ENCODE measurements at regions not wholly inside any gene's neighbourhood (a gene's known extent, or its start where the extent isn't known, plus 50 kb on each side); places are given as distances from the start of the nearest gene placed in this dataset.

DNA sequence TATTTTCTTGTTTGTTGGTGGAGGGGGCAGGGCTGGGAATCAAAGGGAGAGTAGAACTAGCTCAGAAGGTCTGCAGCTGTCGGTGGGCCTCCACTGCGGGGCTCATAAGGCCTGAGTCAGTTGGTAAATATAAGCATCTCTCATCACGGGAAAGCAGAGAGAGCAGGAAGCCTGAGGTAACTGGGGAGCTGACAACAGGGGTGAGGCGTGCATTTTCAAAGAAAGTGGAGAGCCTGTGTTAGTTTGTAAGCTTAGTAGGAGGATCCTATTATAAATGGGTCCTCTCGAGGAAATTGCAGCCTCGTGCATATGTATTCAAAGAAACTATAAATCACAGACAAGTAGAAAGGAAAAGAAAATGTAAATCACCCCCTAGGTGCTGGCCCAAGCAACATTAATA lies 221.0 kb upstream of the CDH13 start:
- Histone ChIP-seq H3K36me3 (replicated peaks; ENCODE audit: control insufficient read depth, insufficient read depth, low read length) (no peaks in the 10 kb centered on the region), H3K4me3 (ENCODE audit: insufficient read depth, low read depth, low read length) (no peak overlapping the region), H3K27me3 (ENCODE audit: control insufficient read depth, insufficient read depth, low read length) (no peaks in the 10 kb centered on the region)
- DNase-seq = no peak

DNA sequence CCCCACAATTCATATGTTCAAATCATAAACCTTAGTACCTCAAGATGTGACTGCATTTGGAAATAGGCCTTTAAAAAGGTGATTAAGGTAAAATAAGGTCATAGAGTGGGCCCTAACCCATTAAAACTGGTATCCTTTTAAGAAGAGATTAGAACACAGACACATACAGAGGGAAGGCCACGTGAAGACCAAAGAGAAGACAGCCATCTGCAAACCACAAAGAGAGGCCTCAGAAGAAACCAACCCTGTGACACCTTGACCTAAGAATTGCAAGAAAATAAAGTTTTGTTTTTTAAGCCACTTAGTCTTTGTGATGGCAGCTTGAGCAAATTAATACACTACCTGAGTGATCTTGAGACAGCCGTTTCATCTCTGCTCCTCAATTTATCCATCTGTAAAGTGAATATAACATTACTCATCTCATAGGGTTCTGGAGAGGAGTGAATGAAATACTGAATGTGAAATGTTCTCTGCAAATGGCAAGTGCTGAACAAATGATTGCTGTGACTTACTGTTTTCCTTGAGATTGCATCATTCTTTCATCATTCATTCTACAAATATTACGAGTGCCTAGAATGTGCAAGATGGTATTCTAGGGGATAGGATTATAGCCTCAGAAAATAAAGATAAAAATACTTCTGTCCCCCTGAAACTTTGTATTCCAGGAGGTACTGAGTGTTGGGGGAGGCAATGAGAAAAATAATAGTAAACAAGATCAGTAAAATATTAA lies 222.0 kb upstream of the CDH13 start:
- no peak overlapping the region for H3K4me3 ChIP-seq (ENCODE audit: insufficient read depth, low read depth, low read length)

DNA sequence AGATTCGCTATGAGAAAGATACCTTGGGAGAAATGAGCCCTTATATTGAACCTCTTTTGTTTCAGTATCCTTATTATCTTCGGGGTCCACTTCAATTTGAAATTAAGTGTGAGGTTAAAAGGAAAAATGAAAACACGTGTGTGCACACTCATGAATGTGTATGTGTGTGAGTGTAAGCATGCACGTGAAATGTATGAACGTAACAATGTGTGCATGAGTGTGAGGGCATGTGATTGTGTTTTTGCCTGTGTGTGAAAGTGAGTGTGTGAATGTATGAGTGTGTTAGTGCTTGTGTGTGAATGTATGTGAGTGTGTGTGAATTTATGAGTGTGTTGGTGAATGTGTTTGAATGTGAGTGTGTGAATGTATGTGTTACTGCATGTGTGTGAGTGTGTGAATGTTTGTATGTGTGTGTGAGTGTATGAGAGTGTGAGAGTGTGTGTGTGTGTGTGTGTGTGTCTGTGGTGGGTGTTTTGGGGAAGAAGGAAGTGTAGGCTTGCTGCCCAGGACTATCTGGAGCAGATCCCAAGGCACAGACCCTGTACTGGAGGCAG lies 224.0 kb upstream of the CDH13 start:
- Histone ChIP-seq H3K27me3 (ENCODE audit: control insufficient read depth, insufficient read depth, low read length) (no peaks in the 10 kb centered on the region), H3K4me3 (ENCODE audit: insufficient read depth, low read depth, low read length) (no peak overlapping the region), H3K36me3 (replicated peaks; ENCODE audit: control insufficient read depth, insufficient read depth, low read length) (no peaks in the 10 kb centered on the region)
- no peak for DNase-seq

More for the DNA sequence above, 222.0 kb upstream of the CDH13 start:
- no peaks in the 10 kb centered on the region for H3K27me3 ChIP-seq (ENCODE audit: control insufficient read depth, insufficient read depth, low read length)
- DNase-seq = no peak
- H3K36me3 ChIP-seq (replicated peaks; ENCODE audit: control insufficient read depth, insufficient read depth, low read length) = no peaks in the 10 kb centered on the region

DNA sequence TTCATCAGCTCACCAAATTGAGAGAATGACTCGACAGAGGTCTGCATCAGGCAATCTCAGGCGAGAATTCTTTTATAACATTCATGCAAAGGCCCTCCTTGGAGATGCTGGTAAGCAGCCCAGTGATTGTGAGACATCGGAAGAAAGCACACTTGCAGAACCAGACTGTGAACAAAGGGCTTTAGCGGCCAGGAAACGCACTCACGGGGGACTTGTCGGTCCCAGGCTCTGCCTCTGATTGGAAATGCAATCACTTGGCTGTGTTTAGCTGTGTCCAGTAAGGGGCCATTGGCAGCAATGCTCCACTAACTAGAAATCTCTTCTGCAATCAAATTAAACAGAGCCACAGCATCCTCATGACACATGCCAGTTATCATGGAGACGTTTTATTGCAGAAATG lies 226.7 kb upstream of the CDH13 start:
- Histone ChIP-seq H3K27me3 (ENCODE audit: control insufficient read depth, insufficient read depth, low read length) (no peaks in the 10 kb centered on the region), H3K36me3 (replicated peaks; ENCODE audit: control insufficient read depth, insufficient read depth, low read length) (no peaks in the 10 kb centered on the region), H3K4me3 (ENCODE audit: insufficient read depth, low read depth, low read length) (no peak overlapping the region)
- no peak for DNase-seq

DNA sequence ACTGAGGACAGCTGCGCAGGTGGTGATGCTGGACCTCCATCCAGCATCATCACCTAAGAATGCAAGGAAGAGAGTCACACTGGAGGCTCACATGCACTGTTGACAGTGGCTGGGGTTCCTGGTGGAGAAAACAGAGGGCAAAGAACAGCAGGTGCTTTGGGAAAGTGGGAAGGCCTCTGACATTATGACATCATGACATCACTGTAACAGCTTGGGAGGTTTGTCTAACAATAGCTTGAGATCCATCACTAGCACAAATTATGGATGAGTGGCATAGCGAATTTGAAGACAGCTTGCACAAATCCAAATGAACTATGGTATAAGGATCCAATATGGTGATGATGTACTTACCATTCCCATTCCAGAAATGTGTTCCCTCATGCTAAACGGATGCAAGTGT lies 226.5 kb upstream of the MPHOSPH6 start:
- no peaks in the 10 kb centered on the region for H3K27me3 ChIP-seq (ENCODE audit: control insufficient read depth, insufficient read depth, low read length)
- H3K4me3 ChIP-seq (ENCODE audit: insufficient read depth, low read depth, low read length) = no peak overlapping the region
- DNase-seq = no peak
- H3K36me3 ChIP-seq (replicated peaks; ENCODE audit: control insufficient read depth, insufficient read depth, low read length) = no peaks in the 10 kb centered on the region

DNA sequence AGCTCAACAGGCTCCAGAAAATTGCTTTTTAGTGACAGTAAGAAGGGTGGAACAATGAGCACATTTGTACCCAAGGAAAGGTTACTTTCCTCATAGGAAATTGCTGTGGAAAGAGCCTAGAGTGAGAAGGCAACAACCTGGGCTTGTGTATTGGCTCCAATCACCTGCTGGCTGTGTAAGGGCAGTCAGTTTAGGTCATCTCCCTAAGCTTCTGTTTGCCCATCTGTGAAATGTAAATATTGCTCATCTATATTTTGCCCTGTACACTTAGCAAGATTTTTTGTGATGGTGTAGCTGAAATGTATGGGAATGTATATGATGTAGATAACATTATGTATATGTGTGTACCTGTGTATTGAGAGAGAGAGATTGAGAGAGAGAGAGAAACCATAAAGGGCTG lies 225.2 kb upstream of the MPHOSPH6 start:
- Histone ChIP-seq H3K36me3 (replicated peaks; ENCODE audit: control insufficient read depth, insufficient read depth, low read length) (no peaks in the 10 kb centered on the region), H3K27me3 (ENCODE audit: control insufficient read depth, insufficient read depth, low read length) (no peaks in the 10 kb centered on the region), H3K4me3 (ENCODE audit: insufficient read depth, low read depth, low read length) (no peak overlapping the region)
- no peak for DNase-seq

DNA sequence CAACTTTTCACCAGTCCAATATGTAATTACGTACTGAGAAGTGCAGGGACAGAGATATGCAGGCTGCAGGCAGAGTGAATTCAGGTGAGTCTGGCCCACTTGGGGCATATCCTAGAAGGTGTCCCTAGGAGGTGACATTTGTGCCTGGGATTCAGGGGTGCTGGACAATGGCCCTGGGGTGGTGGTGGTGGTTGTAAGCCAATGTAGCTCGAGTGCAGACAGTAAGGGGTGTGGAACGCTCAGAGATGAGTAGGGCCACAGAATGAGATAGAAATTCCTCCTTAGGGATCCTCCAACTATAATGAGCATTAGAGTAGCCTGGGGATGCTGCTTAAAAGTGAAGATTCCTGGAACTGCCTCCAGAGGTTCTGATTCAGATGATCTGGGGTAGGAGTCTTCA lies 221.7 kb upstream of the MPHOSPH6 start:
- no peak for DNase-seq
- no peak overlapping the region for H3K4me3 ChIP-seq (ENCODE audit: insufficient read depth, low read depth, low read length)
- no peaks in the 10 kb centered on the region for H3K27me3 ChIP-seq (ENCODE audit: control insufficient read depth, insufficient read depth, low read length)
- H3K36me3 ChIP-seq (replicated peaks; ENCODE audit: control insufficient read depth, insufficient read depth, low read length) = no peaks in the 10 kb centered on the region

DNA sequence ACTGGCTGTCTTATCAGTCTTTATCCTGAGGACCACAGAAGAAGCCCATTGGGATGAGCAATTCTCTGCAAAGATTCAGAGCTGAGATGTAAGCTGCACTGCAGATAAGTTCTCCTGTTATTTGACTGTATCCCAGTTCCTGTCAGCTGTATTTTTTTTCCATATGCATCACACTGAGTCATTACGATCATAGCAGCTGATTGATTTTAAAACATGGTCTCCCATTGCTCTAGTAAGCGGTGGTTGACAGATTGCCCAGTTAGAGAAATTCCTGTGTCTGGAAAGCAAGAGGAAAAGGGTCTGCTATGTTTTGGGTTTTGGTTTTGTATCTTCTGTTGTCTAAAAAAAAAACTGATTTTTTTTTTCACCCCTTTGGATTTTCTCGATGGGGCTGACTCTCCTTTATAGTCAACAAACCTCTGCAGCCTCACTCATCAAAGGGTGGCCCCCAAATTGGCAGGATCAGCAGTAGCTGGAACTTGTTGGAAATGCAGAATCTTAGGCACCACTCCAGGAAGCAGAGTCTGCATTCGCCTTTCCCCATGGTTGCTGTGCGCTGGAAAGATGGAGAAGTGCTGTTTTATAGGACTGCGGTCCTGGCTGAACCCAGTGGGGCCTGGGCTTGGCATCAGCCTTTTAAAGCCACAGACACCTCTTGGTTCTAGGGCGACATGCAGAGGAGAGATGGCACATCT lies 220.1 kb upstream of the MPHOSPH6 start:
- no peak for DNase-seq
- Histone ChIP-seq H3K27me3 (ENCODE audit: control insufficient read depth, insufficient read depth, low read length) (no peaks in the 10 kb centered on the region), H3K36me3 (replicated peaks; ENCODE audit: control insufficient read depth, insufficient read depth, low read length) (no peaks in the 10 kb centered on the region), H3K4me3 (ENCODE audit: insufficient read depth, low read depth, low read length) (no peak overlapping the region)

DNA sequence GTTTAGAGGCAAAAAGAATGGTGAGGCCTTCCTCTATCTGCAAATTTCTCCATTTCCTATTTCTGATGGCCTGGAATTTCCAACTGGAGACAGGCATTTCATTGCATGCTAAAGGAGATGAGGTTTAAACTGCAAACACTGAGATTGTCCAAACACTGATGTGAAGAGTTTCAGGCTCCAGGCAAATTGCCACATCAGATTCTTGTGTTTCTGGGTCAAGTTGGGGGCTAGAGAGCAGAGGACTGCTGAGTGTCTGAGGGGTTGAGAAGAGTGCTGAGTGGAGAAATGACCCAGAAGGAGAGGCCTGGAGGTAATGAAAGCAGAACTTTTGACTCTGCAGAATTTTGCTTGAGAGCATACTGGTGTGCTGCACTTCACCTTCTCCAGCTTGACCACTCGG lies 216.7 kb upstream of the MPHOSPH6 start:
- Histone ChIP-seq H3K4me3 (ENCODE audit: insufficient read depth, low read depth, low read length) (no peak overlapping the region), H3K27me3 (ENCODE audit: control insufficient read depth, insufficient read depth, low read length) (no peaks in the 10 kb centered on the region), H3K36me3 (replicated peaks; ENCODE audit: control insufficient read depth, insufficient read depth, low read length) (no peaks in the 10 kb centered on the region)
- DNase-seq = no peak

DNA sequence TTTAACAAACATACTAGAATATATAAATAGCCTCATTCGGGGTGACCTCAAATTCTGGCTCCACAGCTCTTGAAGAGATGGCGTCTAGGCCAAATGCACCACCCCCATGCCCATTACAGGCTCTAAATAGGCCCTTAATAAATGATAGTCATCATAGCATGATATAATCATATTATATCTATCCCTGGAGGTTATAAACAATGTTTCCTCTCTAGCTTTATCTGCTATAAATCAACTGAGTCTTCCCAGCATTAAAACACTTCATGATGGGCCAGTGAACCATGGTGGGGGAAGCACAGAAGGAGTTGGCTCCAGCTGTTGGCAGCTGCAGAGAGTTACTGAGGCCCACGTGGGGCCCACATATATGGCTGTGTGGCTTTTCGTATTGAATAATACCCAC lies 214.9 kb upstream of the MPHOSPH6 start:
- H3K27me3 ChIP-seq (ENCODE audit: control insufficient read depth, insufficient read depth, low read length) = no peaks in the 10 kb centered on the region
- no peak overlapping the region for H3K4me3 ChIP-seq (ENCODE audit: insufficient read depth, low read depth, low read length)
- H3K36me3 ChIP-seq (replicated peaks; ENCODE audit: control insufficient read depth, insufficient read depth, low read length) = no peaks in the 10 kb centered on the region
- no peak for DNase-seq

DNA sequence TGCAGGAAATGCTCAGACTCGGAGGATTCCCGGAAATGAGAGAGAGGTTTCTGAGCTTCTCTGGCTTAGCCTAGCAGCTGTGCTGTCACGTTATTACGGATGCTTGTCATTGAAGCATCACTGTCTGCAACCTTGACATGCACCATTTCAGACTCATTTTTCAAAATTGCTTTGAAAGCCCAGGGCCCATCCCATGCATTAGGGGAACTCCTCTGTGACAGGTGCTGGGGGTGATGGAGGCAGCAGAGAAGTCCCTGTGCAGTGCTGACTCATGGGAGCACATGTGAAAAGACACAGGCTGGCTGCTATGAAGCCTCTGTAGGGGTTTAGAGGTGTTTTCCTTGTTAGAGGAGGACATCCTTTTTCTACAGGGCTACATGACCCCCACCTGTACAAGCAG lies 214.0 kb upstream of the MPHOSPH6 start:
- H3K27me3 ChIP-seq (ENCODE audit: control insufficient read depth, insufficient read depth, low read length) = no peaks in the 10 kb centered on the region
- no peak for DNase-seq
- H3K36me3 ChIP-seq (replicated peaks; ENCODE audit: control insufficient read depth, insufficient read depth, low read length) = no peaks in the 10 kb centered on the region
- no peak overlapping the region for H3K4me3 ChIP-seq (ENCODE audit: insufficient read depth, low read depth, low read length)

DNA sequence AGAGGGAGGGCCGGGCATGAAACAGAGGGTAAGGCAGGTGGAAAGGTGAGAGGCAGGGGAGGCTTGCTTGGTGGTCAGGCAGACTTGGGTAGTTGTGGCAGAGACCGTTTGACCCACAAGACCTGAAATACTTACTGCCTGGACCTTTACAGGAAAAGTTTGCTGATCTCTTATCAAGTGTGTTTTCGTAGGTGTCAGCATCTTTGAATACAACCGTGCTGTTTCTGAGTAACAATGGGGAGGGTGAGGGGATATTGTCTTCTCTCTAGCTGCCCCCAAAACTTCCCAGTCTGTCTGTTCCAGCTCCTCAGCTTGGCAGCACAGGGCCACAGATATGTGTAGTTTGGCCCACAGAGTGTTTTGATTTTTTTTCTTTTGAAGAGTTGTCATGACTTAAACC lies 212.5 kb upstream of the MPHOSPH6 start:
- Histone ChIP-seq H3K27me3 (ENCODE audit: control insufficient read depth, insufficient read depth, low read length) (no peaks in the 10 kb centered on the region), H3K4me3 (ENCODE audit: insufficient read depth, low read depth, low read length) (no peak overlapping the region), H3K36me3 (replicated peaks; ENCODE audit: control insufficient read depth, insufficient read depth, low read length) (no peaks in the 10 kb centered on the region)
- no peak for DNase-seq

DNA sequence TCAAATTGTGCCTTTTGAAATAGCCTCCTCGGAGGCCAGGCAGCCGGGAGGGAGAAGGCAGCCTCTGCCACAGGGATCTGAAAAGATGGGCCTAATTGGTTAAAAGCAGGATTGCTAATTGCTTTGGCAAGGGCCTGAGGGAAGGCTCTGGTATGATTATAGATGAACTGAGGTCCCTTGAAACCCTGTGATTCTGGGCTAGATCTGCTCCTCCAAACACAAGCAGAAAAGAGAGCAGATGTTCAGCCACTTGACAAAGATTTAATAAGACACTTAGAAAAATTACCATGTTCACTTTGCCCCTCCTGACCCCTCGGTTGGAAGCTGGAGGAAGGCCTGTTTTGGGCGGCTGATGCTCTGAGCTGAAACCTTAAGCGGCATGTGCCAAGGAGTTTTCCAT lies 209.5 kb upstream of the MPHOSPH6 start:
- Histone ChIP-seq H3K36me3 (replicated peaks; ENCODE audit: control insufficient read depth, insufficient read depth, low read length) (no peaks in the 10 kb centered on the region), H3K4me3 (ENCODE audit: insufficient read depth, low read depth, low read length) (no peak overlapping the region), H3K27me3 (ENCODE audit: control insufficient read depth, insufficient read depth, low read length) (no peaks in the 10 kb centered on the region)
- no peak for DNase-seq

DNA sequence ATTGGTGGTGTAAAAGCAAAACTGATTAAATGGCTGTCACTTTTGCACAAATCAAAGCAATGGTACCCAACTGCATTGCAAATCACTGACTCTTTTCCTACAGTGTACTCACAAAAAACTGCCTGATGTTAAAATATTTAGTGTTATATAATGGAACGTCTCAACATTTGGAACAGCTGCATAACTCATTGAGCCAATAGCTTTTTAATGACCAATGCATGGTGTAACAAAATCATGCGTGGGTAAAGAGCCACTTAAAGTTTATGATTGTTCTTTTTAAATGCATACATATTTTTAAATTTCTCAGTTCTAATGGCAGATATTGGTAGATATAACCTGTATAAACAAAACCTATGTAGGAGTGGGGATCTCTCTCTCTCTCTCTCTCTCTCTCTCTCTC lies 204.0 kb upstream of the MPHOSPH6 start:
- Histone ChIP-seq H3K4me3 (ENCODE audit: insufficient read depth, low read depth, low read length) (no peak overlapping the region), H3K36me3 (replicated peaks; ENCODE audit: control insufficient read depth, insufficient read depth, low read length) (no peaks in the 10 kb centered on the region), H3K27me3 (ENCODE audit: control insufficient read depth, insufficient read depth, low read length) (no peaks in the 10 kb centered on the region)
- no peak for DNase-seq

DNA sequence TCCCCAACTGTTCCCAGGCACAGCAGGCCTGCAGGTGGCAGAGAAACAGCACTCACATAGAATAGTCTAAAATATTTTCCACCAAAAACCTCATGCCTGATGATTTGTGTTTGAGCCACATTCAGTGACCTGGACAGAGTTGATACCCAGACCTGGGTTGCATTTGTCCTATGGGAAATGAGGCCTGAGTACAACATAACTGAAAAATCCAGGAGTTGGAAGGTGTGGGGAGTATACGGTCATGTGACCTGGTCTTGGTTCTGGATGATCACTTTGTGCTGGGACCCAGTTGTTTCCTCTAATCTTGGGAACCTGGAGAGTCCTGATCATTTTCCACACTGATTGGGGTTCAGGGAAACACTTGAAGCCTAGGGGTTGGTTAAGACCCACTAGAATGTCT lies 200.3 kb upstream of the MPHOSPH6 start:
- no peak for DNase-seq
- Histone ChIP-seq H3K36me3 (replicated peaks; ENCODE audit: control insufficient read depth, insufficient read depth, low read length) (no peaks in the 10 kb centered on the region), H3K4me3 (ENCODE audit: insufficient read depth, low read depth, low read length) (no peak overlapping the region), H3K27me3 (ENCODE audit: control insufficient read depth, insufficient read depth, low read length) (no peaks in the 10 kb centered on the region)
